ENCODE measurements at regions not wholly inside any gene's neighbourhood (a gene's known extent, or its start where the extent isn't known, plus 50 kb on each side); places are given as distances from the start of the nearest gene placed in this dataset.
"Not testable (repeated sequence)": the region's sequence is repeated elsewhere in the genome, so short reads cannot be mapped to it uniquely, and the experiment has no call there.

DNA sequence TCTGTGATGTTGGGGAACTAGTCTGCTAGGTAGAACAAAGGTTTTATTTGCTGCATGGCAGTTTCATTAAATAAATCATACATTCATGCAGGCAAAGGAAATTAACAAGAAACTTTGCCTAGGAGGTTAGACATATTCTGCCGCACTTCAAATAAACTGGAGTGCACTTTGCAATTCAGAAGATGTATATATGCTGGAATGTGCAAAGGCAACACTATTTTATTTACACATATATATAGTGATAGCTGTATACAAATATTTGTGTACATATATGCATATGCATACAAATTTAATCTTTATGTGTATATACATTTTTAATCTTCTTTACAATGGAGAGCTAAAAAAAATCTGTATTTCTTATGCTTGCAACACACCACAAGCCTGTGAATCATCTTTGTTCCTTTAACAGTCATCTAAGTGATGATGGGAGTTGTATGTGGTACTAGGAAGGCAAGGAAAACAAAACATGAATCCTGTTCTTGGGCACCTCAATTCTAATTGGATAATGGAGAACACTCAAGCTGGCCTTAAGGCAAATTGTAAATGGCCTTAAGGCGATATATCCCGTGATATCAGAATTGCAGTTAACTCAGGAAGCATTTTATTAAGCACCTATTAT, 605.8 kb upstream of the CAMK1G start:
- DNase-seq: no peak

DNA sequence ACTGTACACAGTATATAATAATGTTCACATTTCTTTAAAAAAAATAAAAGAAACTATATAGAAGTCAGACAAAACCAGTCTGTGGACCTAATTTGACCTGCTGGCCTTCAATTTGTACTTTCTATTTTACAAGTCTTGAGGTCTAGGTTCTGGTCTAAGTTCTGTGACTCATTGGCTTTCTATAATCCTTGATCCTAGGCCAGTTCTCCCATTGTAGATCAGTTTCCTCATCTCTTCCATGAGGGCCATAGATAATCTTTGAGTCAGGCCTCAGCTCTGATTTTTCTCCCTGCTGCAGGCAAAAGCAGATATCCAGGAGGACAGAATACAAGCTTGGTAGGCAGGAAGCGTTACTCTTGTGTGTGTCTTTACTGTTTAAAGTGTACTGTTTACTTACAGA, 603.7 kb upstream of the CAMK1G start:
- no peak for DNase-seq

DNA sequence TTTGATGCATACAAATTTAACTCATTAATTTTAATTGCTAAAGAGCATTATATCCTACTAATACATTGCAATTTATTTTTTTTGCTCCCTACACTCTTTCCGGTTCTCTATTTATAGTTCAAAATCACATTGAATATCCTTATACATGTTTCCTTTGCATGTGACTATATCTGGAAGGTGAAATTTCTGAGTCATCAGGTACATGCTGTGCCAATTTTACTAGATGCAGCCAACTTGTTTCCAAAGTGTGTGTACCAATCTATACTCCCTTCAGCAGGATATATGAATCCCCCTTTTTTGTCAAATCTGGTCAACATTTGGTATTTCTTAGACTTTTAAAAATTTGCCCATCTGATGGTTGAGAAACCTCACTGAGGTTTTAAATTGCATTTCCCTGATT, 602.9 kb upstream of the CAMK1G start:
- DNase-seq: no peak

DNA sequence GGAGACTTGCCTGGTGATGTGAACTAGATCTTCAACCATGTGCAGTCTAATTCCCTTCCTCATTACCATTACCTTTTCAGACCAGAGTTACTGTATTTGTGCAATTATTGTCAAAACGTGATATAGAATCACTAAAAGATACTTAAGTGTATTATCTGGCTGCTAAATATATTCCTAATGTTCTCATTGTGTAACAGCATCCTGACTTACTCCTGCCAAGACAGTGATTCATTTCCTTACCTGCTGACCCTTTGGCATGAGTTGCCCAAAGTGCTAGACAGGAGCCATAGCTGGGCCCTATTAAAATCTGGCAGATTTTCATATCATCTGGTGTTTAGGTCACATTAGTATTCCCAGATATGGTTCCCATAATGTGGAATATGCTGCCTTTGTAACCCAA, 598.3 kb upstream of the CAMK1G start:
- no peak for DNase-seq

DNA sequence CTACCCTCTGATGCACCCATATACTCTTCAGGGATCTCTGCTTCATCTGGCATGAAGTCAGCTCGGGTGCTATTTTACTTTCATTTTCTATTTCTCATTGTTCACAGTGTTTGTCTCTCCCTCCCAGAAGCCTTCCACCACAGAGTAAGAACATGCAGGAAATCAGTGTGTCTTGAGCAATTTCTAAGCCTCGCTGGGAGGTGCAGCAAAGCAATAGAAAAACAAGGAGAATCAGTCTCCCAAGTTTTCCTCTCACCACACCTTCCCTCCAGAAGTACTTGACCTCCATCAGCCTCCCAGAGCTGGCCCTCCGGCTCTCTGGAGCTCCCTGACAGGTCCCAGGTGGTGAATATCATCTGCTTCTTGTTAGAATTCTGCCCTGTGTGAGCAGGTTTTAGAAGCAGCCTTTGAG, 594.7 kb upstream of the CAMK1G start:
- no peak for DNase-seq

DNA sequence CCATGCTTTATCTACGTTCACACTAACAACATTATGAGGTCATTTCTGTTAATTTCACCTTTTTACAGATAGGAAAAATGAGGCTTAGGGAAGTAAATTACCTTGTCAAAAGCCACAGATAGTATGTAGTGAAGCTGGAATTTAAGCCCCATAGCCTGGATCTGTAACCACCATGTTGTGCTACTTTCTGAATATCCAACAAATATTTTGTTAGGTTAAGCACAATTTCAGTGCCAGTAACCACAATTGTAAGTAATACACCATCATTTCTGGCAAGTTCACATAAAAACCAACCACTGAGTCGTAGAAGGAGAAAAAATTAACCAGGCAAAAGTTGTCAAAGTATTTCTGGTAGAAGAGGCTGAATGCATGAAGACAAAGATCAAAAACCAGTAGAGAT, 593.1 kb upstream of the CAMK1G start:
- DNase-seq: no peak

DNA sequence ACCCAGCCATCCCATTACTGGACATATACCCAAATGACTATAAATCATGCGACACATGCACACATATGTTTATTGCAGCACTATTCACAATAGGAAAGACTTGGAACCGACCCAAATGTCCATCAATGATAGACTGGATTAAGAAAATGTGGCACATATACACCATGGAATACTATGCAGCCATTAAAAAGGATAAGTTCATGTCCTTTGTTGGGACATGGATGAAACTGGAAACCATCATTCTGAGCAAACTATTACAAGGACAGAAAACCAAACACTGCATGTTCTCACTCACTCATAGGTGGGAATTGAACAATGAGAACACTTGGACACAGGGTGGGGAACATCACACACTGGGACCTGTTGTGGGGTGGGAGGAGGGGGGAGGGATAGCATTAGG, 586.5 kb upstream of the CAMK1G start:
- not testable (repeated sequence) for DNase-seq

DNA sequence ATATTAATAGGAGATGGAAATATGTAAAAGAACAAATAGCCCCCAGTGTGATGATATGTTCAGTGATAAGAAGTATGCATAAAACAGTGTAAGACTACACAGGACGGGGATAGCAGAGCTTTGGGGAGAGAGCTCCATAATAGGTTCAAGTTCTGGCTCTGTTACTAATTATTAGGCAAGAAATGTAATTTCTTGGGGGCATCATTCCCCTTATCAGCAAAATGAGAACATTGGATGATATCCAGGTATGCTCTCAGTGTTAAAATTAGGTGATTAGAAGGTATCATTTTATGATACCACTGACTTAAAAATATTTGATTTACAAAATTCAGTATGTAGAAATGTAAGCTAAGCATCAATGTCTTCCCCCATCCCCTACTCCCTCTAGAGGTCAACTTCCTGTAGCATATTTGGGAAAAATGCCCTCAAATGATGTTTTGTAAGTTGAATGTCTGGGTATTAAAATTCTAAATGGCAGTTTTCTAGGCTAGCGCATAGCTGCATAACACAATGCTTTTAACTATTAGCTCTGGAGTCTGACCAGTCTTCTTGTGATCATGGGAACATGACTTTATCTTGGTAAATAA, 585.7 kb upstream of the CAMK1G start:
- DNase-seq: no peak

DNA sequence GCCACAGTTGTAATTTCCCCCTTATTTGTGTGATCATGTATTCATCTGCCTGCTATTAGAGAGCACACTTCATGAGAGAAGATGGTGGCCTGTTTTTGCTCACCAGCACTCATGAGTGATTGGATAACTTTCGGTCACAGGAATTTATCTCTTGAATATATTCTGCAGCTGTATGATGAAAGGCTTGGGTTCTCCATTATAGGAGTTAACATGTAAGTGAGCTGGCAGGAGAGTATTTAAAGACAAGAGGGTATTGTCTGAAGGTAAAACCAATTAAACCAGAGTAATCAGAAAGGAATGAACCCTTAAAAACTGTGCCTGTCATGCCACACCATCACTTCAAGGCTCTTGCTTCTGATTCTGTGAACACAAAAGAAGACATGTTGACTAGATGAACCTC, 574.9 kb upstream of the CAMK1G start:
- no peak for DNase-seq

DNA sequence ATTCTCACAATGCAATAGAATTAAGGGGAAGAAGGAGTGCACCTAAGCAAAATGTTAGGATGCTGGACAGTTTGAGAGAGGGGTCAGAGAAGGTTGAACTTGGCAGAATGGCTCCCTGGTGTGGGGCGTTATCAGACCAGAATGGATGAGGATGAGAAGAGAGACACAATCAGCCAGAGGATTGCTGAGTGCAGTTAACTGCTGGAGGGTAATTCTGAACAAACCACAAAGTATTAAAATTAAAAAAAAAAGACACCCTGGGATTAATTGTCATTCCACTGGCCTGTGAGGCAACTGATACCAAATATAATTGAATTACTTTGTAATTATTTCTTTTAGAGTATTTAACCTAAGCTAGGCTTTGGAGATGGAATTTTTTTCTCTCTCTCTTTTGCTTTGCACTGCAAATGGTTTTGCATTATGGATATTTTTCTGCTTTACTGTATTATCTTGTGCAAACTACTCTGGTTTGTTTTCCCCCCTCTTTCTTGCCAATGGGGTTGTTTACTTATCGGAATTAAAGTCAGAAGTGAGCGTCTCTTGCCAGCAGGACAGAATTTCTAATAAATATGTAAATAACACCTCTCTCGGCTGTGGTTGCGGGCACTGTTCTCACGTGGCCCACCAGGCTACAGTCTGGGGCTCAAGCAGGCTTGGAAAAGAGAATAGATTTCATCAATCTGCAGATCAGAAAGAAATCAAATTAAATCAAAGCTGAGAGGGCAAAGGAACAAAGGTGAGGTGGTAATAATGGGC, 572.9 kb upstream of the CAMK1G start:
- no peak for DNase-seq

DNA sequence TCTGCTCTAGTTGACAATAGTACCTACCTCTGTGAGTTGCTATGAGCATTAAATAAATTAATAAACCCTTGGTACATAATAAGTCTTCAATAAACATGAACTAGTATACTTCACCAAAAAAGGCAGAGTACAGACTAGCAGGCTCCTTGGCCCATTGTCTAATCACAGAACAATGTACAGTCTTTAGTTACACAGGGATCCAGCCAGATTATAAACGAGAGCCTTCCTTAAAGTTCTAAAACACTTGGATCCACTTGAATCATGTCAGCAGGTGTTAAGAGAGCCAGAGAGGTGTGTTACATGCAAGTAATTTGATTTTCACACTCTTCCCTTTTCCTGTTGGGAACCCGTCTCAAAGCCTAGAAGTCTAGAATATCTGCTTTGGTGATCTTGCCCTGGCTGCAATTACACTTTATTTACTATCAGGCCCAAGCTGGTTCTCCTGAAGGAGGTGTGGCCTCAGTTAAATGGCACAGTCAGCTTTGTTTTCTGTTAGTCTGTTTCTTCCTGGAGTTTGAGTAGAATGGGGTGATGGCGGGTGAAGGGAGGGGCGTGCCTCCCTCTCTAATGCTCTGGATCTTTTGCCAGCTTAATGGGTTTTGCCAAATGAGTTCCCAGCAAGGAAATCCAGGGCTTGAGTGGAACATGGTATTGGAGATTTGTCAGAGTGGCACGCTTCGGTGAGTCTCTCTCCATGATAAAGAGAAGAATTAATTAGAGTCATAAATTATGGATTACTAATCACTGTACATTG, 570.9 kb upstream of the CAMK1G start:
- DNase-seq: no peak

DNA sequence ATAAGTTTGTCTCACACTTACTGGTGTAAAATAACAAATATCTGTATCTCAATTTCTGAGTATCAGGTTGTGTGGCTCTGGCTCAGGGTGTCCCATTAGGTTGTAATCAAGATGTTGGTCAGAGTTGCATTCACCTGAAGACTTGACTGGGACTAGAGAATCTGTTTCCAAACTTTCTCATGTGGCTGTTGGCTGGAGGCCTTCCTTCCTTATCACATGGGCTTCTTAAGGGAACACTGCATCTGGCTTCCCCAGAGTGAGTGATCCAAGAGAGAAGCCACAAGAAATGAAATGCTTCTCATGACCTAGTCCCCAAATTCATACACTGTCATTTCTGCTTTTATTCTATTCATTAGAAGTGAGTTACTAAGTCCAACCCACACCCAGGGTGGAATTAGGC, 568.4 kb upstream of the CAMK1G start:
- DNase-seq: no peak

DNA sequence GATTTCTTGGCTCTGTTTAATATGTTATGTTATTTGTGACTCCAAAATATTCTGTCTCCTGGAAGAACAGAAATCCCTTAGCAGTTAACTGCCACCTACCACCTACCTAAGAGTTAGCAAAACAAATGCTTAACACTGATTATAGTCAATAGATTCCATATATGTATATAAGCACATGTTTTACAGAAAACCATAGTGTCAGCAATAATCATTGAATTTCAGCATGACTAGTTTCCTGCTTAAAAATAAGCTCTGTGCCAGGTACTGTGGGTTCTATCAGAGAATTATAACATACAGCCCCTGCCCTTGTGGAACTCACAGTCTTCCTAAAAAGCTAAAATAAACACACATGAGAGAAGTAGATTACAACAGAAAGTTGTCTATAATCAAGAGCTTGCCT, 561.9 kb upstream of the CAMK1G start:
- DNase-seq: no peak

DNA sequence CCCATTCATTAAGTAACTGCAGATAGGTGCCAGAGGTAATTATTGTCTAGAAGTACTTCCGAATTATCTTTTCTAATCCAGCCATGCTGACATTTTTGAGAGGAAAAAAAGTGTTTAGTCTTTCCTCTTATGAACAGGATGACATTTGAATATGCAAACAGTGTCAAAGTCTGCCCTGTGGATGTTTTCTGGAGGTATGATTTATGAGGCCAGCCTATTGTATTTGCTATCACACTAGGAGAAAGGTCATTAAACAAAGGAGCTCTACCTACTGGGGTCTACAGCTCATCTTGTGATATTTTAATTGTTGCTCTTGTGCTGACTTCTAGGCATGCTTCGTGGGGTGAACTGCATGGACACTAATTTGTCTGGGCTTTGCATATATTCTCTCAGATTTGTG, 559.7 kb upstream of the CAMK1G start:
- no peak for DNase-seq

DNA sequence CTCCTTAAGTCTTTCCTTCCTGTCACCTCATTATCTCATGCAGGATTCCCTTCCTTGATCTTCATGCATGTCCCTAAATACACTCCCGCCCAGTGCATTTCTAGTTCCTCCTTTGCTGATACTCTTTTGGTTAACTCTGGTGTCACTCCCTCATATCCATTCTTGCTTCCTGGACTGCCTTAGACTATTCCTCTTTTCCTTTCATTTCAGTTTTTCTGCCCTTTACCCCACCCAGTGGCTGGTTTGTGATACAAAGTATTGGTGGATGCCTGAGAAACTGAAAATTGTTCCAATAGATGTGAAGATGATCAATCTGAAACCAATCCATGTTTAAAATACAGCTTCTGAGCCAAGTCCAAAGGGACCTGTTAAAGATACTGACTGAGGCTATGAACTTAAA, 553.8 kb upstream of the CAMK1G start:
- DNase-seq: no peak

DNA sequence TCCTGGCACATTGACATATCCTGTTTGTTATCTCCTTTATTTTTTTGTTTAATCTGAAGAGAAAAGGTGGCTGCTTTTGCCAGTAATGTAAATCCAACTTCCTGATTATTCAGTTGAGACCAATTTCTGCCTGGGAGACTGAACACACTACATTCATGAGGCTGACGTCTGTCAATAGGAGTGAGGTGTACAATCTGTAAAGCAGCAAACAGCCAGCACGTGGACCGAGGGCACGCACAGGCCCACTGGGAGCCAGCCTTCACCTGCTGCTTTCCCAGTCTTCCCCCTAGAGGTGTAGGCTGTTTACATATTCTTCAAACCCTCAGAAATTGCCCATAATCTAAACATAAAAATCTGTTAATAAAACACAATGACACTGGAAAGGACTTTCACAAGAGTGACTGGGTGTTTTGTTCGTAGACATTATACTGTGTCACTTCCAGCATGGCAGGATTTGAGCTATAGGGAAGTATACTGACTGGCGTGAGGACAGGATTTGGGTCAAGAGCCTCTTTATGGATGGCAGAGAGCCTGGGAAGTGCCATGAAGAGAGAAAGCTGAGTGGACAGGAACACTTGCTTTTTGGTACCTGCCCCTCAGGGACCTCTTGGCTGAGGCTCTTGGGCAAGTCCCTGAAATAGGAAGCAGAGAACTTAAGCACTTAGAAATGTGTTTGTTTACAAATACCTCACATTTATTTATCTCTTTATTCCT, 552.9 kb upstream of the CAMK1G start:
- DNase-seq: no peak

DNA sequence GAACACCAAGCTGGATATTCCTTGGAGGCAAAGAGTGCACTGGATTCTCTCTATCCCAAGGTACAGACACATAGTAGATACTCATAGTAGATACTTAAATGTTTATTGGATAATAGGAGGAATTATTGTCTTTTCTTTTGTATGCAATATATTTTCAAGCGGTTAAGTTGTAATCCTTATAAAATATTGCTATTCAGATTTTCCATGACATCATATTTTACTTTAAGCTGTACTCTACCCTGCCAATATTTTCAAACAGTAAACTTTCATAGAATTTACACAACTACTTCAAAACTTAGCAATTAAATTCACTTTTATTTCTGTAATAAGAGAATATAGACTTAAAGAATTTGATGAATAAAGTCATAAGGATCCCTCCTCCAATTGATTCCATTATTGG, 546.5 kb upstream of the CAMK1G start:
- no peak for DNase-seq

DNA sequence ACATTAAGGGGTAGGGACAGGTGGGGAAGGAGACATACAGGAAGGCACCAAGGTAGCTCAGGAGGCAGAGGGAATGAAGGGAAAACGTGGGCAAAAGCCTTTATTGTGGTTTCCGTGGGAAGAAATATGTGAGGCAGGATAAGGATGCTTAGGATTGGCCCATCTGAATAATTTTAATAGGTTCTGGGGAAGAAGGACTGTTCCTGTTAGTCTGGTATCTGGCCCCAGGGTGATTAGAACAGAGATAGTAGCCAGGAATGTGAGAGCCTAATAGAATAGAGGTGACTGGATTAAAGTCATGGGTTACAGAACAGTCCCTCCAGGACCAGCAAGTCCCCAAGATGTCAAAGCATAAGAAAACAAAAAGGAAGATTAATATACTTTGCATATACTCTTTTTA, 545.2 kb upstream of the CAMK1G start:
- no peak for DNase-seq

DNA sequence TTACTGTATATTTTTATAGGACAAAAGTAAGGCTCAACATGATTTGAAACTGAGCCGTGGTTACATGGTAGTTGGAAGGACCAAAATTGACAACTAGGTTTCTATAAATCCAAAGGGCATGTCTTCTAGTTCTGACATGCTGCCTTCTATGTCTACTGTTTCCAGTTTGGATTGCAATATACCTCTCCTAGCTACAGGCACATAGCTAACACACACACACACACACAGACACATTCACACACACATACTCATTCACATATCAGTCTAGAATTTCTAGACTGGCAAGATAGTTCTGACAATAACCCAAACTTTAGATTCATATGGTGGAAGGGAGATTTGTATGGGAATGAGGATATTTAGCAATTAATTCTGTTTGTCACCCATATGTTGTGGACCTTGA, 544.8 kb upstream of the CAMK1G start:
- DNase-seq: no peak

DNA sequence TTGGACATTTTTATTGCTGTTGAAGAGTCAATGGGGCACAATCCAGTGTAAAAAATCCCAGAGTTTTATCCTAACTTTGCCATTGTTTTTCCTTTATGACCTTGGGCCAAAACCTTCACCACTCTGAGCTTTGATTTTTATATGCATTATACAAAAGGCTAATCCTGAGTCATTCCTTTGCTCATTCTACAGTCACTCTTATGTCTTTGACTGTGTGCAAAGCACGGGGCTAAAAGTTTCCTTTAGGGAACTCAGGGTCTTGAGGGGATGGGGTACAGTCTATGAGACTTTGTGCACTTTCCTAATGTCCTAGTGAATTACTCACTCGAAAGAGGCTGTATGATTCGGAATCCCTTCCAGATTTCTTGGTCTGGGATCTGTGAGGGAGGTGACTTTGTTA, 543.2 kb upstream of the CAMK1G start:
- no peak for DNase-seq

DNA sequence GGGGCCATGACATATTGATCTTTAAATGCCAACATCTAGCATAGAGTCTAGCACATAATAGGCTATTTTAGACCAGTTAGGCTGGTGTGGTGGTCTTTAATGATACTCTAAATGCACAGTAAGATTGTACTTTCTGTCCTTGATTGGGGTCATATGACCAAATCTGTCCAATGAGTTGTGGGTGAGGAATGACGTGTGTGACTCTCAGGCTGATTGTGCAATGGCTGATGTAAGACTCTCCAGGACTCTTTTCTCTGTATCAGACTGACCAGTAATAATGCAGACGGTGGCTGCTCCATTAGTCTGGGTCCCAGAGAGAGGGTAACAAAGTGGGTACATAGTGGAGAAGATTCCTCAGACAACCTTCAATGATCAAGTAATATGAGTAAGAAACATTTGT, 541.6 kb upstream of the CAMK1G start:
- DNase-seq: no peak

DNA sequence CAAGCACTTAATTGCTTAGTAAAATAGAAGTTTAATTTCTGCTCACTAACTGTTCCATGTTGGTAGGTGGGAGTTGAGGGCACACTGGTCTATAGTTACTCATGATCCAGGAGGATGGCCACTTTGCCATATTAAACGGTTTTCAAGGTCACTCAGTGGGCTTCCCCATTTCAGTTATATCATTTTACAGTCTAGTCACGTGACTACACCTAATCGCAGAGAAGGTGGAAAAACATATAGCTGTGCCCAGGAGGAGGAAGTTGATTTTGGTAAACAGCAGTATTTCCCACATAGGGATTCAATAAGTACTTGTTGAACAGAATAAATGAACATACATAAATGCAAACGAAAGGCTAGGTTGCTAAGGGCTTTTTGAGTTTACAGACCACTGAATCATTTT, 541.1 kb upstream of the CAMK1G start:
- DNase-seq: no peak

DNA sequence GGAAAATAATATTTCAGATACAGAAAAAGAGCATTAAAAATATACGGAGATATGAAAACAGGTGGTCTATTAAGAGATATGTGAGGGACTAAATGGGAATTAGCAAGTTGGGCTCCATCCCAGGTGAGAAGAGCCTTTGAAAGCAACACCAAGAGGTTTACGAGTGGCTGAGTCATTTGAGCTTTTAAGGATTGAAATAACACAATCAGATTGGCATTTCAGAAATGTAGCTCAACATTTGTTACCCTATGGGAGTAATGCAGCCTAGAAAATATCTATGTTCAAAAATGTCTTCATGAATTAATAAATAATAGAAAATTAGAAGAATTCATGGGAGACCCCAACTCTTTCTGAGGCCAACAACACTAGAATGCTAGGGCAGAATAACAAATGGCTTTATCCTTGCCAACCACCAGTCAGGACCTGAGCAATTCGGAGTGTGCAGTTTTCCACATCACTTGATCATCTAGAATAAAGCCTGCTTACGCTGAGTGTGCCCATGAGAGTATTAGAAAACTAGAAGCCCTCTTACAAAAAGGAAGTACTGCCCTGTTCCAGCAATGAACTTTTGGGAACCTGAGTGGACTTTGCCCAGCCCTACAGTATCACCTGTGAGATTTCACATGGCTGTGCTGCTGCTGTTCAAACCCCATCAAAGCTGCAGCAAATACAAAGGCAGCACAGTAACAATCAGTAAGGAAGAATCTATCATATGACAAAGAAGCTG, 538.0 kb upstream of the CAMK1G start:
- no peak for DNase-seq

All from activated effector memory CD4-positive, alpha-beta T cell treated with Interleukin-2 at 50 U/mL for 16 hours (primary cell).